HG02973 (cell line): ENCODE measurements at regions not wholly inside any gene's neighbourhood (a gene's known extent, or its start where the extent isn't known, plus 50 kb on each side); places are given as distances from the start of the nearest gene placed in this dataset.
"Not testable (repeated sequence)": the region's sequence is repeated elsewhere in the genome, so short reads cannot be mapped to it uniquely, and the experiment has no call there.

Experiments used
- ATAC-seq: cut with Tn5 transposase; IDR thresholded peaks from one replicate; pipeline ENCODE4 v1.9.1; 2021; ENCODE audit warnings: moderate library complexity; ENCODE audit not compliant: unreplicated experiment

DNA sequence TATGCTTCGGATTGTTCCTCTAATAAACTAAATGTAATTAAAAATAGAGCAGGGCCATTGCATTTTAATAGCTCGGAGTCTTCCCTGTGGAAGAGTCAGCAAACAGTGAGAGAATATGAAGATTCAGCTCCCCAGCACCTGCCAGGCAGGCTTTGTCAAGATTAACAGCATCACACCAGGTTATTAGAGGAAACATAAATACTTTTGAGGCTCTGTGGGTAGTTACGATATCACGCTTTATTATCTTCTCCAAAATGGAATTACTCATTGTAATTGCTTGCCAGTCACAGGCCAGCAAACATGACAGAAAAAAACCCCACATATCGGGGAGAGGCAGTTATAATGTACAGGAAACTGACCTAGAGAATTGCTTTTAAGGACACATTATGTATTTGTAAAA is 303.9 kb downstream of the CPS1 start:
- no peak for ATAC-seq

DNA sequence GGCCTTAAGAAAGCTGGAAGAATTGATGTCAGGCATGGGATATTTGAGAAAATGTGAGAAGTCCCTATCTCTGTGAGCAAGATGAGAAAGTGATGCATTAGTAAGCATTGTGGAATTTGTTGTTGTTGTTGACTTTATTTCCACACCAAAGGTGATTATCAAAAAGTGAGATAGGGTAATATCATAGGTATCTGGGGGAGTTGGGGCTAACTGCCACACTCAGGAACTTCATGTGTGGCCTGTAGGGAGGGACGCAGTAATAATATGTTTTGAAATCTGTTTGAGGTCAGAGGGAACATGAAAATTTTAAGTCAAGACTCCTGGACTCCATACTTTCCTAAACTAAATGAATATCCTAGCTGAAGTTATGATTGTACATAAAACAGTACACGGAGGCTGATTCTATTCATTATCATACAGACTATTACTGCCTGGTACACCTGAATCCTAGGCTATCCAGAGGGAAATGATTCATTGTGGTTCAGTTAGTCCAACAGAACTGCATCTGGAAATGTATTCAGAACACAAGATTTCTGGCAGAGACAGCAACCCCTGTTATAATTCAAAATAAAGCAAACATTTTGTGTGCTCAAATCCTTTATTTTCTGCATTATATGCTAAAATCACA is 304.8 kb downstream of the CPS1 start:
- no peak for ATAC-seq

DNA sequence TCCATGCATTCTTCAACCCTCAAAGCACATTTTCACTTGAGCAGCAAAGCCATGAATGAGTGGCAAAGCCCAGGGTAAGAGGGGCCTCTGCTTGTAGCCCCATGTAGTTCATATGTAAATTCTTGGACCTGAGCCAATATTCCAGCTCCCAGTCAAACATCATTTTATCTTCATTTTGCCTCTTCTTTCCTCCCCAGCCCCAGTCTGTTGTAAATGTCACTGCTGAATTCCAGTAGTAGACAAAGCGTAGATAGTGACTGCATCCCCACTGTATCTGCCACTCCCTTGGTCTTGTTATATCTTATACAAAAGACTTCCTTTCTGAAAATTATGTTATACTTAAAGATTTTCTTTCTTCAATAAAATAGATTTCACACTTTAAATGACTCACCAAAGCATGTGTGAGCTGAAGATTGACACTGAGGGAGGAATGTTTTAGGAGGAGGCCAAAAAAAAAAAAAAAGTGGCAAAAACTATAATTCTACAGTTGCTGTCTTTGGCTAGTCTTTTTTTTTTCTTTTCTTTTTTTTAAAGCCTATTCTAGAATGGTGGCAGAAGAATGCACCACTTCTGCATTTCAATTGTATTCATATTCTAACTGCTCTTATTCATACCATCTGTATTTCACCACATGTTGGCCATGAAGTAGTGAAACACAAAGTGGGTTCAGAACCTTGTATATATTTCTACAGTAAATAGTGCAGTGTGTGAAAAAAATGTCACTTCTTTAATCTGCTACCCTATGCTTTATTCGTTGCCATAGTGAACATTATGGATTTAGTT is 306.1 kb downstream of the CPS1 start:
- ATAC-seq: no peak

DNA sequence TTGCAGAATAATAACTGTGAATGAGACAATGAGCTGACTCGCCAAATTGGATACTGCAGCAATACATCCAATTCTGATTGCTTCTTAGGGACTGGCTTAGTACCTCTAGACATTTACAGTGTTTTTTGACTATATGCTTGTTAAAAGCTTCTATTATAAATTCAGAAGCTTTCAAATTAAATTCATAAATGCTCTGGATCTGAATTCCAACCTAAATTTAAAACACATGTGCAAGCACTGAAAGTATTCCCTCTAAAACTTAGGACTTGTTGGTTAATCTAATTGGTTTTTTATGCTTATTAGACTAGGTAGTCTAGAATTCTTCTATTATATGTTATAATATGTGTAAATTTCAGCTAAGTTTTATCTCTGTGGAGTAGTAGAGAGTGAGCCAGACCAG is 306.9 kb downstream of the CPS1 start:
- ATAC-seq: no peak

DNA sequence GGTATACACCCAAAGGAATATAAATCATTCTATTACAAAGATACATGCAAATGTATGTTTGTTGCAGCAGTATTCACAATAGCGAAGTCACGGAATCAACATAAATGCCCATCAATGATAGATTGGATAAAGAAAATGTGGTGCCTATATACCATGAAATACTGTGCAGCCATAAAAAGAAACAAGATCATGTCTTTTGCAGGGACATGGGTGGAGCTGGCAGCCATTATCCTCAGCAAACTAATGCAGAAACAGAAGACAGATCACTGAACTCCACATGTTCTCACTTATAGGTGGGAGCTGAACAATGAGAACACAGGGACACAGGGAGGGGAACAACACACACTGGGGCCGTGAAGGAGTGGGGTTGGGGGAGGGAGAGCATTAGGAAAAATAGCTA is 315.2 kb downstream of the CPS1 start:
- not testable (repeated sequence) for ATAC-seq

DNA sequence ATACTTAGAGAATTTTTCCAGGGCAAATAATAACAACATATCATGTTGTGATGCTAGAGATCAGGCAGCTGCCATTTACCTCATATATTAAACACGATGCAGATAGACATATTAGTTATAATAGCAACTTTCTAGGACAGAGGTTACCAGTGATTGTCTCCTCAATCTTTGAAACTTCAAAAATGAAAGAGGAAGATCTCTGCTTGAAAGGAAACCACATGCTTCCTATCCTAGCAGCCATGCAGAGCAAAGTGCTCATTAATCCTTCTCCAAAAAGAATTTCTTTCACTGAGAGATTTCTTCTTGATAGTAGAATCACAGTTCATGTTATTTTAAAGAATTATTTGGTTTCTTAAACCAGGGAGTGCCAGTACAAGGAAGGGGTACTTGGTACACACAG is 317.2 kb downstream of the CPS1 start:
- no peak for ATAC-seq

DNA sequence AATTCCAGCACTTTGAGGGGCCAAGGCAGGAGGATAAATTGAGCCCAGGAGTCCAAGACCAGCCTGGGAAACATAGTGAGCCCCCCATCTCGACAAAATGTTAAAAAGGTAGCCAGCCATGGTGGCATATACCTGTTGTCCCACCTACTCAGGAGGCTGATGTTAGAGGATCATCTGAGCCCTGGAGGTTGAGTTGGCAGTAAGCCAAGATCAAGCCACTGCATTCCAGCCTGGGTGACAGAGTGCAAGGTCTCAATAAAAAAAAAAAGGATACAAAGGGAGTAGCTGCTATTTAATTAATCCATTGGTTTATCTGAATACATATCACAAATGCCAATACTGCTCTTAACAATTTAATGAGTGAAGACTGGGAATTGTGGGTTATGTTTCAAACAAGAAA is 327.8 kb downstream of the CPS1 start:
- ATAC-seq: no peak

DNA sequence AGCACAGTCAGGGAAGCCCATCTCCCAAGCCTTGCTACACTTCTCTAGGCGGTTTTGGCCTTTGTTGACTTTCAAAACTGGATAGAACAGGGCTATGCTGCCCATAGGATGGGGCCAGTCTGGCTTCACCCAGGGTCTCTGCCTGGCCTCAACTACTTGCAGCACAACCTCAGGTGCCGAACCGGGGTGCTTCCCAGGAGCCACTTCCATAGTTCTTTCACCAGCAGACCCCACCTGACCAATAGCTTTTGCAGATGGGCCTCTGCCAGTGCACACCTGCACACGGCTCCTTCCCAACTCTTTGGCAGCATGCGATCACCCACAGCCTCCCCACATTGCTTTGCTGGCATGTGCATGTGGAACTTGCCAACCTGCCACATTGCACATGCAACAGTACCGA is 331.6 kb downstream of the CPS1 start:
- ATAC-seq: no peak

DNA sequence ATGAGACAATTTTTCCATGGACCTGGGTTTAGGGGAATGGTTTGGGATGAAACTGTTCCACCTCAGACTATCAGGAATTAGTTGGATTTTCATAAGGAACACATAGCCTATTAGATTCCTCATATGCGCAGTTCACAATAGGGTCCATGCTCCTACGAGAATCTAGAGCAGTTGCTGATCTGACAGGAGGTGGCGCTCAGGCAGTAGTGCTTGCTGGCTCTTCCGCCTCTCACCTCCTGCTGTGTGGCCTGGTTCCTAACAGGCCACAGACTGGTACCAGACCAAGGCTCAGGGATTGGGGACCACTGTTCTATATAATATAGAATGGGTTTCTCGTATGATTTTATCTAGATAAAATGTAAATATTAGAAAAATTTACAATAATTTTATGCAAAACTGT is 338.7 kb downstream of the CPS1 start:
- no peak for ATAC-seq

DNA sequence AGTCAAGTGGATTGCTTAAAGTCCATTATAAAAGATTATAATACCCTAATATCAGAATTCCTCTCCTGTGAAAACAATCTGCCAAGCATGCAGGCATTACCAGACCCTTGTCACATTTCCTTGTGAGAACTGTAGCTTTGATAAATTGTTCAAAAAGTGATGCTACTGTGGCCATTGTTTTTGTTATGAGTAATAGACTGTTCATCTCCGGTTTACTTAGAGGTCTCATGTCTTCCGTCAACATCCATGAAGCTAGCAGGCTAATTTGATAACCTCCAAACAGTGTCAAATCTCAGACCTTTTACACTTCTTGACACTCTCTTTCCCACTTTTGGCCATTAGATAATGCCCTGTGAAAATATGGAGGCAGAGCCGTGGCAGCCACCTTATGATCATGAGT is 342.7 kb downstream of the CPS1 start:
- no peak for ATAC-seq

DNA sequence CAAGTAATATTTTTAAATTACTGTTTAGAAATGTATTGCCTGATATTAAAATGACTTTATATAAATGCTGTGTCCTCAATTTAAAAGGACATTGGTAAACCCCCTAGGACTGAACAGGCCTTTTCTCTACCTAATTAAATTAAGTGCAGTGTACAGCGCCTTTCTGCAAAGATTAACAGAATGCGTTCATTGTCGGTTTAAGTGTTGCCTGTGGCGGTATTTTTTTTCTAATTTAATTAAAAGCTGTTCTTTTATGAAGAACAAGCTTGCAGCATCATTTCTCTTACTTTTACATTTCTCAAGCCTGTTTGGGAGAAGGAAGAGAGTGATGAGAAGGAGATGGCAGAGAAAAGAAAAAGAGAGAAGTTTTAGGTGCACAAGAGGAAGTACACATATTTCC is 344.9 kb downstream of the CPS1 start:
- ATAC-seq: no peak

DNA sequence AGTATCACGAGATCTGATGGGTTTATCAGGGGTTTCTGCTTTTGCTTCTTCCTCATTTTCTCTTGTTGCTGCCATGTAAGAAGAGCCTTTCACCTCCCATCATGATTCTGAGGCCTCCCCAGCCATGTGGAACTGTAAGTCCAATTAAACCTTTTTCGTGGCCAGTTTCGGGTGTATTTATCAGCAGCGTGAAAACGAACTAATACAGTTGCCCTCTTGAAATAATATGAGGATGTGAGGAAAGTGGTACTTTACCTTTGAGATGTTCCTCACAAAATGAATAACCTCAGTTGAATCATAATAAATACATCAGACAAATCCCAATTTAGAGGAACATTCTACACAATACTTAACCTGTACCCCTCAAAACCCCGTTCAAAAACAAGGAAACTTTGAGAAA is 356.4 kb downstream of the CPS1 start:
- ATAC-seq: no peak

DNA sequence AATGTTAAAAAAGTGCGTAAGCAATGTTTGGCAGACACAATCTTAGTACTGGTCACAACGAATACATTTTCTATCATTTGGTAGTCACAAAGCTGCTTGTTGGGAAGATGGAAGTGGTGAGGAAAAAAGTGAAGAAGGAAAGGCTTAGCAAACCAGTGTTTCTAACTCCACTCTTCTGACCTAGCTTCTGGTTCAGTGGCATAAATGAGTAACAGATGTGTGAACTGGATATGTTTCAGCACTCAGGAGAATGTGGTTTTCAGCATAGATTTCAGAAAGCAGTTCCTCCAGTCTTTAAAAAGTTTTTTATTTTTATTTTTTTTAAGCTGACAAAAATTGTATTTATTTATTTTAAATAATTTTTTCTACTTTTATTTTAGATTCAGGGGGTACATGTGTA is 357.1 kb downstream of the CPS1 start:
- no peak for ATAC-seq

DNA sequence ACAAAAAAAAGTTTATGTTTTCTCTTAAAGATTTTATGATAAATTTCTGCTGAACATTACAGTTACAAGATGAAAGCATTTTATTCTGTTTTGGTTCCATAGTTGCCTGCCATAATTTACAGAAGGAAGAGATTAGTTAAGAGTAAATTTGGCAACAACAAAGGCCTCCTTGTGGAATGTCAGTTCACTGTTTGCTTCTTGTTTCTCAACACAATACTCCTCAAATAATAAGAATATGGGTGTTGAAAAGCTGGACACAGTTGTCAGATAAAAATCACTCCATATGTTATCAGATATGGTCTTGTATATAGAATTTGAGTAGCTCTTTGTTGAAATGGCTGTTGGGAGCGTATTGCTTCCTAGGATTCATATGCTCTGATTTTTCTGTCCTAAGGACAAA is 359.5 kb downstream of the CPS1 start:
- no peak for ATAC-seq

DNA sequence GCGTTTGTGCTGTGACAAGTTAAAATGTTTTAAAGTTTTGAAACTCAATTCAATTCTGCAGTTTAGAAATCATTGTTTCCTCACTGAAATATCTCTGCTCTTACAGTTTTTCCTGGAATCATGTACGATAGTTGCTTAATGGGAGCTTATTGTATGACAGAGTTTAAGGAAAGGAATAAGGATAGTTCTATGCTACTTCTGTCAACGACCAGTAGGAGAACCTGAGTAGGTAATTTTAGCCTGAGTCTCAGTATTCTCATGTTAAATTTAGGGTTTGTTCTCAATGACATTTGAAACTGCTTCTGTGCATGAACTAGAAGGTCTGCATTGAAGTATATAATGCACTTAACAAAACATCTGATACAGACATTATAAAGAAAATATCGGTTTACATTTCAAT is 361.1 kb downstream of the CPS1 start:
- no peak for ATAC-seq

DNA sequence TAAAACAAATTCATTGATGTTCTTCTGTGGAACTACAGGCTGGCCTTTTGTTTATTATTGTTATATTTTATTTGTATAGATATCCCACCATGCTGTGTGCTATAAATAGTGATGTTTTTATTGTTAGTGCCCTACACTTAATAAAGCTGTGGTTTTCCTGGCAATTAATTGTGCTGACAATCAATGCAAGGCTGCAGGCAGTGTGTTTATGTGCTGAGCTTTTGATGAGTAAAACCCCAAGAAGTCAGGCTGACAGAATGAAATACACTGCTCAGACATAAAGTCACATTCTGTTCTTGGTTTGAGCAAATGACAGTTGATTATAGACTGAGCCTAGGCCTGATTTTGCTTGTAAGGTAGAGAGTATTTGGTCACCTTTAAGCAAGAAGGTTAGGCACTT is 362.7 kb downstream of the CPS1 start:
- ATAC-seq: no peak

DNA sequence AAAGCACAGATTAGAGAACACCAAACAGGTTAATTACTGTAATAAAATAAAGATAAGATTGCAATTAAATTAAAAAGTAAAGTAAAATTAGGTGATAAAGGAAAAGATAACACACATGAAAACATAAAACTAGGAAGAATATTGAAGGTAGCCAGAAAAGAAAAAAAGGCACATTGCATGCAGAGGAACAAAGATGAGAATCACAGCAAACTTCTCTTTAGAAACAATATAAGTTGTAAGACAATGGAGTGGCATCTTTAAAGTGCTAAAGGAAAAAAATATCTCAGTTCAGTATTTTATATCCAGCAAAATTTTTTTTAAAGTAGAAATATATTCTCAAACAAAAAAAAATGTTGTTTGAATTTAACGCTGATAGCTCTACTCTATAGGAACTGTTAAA is 366.0 kb downstream of the CPS1 start:
- ATAC-seq: no peak

DNA sequence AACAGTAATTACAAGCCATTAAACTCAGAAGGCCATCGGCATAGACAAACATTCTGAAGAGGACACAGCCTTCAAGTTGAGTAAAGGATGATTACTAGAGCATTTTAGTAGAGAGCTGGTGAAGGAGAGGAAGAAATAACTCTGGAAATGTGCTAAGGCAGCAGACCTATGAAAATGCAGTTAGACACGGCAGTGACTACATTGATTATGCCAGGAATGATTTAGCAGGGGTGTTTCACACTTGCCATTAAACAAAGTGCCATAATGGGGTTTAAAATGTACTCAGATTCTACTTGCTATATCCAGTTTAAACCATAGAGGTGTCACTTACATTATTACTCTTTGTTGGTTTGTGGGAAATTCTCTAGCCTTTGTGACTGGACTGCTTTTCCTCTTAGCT is 372.3 kb downstream of the CPS1 start:
- ATAC-seq: no peak

DNA sequence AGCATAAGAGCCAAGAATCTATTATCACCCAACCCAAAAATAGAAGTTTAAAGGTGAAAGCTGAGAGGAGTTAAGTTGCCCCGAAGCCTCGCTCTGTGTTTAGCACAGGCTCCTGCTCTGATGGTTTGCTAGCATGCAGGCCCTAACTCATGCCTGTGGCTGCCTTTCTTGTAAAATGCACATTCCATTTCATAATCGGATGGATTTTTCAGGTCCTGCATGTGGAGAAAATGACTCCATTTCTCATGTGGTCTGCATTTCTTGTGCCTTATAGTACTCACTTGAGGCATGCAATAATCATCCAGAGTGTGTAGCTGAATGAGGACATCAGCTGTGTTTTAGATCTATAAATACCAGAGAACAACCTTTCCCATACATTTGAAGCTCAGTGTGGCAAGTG is 381.8 kb downstream of the CPS1 start:
- no peak for ATAC-seq

DNA sequence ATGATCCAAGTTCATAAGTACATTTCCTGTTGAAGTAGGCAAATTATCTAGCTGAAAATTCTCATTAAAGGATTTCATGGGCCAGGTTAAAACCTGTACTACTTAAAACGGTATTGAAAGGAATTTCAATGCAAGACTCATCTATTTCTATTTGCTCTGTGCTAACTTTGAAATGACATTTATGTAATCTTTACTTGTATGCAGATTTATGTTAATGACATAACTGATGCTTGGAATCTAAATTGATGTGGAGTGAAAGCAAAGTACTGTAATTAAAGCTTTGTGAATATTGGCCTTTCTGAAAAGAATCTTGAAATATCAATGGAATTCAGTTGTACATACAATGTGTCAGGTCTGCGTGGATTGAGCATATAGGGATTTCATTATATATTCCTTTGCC is 390.0 kb downstream of the CPS1 start:
- ATAC-seq: no peak

DNA sequence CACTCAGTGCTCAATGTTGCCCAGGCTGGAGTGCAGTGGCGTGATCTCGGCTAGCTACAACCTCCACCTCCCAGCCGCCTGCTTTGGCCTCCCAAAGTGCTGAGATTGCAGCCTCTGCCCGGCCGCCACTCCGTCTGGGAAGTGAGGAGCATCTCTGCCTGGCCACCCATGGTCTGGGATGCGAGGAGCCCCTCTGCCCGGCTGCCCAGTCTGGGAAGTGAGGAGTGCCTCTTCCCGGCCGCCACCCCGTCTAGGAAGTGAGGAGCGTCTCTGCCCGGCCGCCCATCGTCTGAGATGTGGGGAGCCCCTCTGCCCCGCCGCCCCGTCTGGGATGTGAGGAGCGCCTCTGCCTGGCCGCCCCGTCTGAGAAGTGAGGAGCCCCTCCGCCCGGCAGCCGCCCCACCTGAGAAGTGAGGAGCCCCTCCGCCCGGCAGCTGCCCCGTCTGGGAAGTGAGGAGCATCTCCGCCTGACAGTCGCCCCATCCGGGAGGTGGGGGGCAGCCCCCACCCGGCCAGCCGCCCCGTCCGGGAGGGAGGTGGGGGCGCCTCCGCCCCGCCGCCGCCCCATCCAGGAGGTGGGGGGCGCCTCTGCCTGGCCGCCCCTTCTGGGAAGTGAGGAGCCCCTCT is 394.1 kb downstream of the CPS1 start:
- ATAC-seq: not testable (repeated sequence)

DNA sequence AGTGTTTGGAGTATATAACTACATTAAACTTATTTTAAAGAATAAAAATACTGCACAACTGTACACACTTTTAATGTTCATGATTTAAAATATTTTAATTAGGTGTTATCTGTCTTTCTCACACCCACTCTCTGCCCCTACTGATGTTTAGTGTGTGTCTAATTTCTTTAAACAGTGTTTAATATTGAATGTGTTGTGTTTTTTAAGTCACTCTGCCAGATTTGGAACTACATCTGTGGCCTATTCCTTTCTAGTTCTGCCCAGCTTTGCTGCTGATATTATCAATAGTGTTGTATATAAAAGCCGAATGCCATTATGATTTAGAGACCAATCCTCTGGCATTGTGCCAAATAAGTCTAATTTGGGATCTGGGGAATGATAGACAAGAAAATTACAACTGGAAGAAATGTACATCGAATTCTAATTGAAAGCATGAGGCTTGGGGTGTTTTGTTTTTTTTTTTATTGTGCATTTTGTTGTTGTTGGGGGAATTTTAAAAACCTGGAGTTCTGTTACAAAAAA is 398.0 kb downstream of the CPS1 start:
- ATAC-seq: no peak
